BE2C (cell line): ENCODE measurements at regions not wholly inside any gene's neighbourhood (a gene's known extent, or its start where the extent isn't known, plus 50 kb on each side); places are given as distances from the start of the nearest gene placed in this dataset.

ENCODE experiments used
- DNase-seq: peaks from one replicate; pipeline ENCODE4 v3.0.0-alpha.2; 2020
- H3K27me3 ChIP-seq: fragments of 250-450 bp; sonication (Bioruptor Pico); 2 replicates; pipeline ENCODE4 v1.5.1; 2020; ENCODE audit warnings: mild to moderate bottlenecking
- H3K36me3 ChIP-seq: fragments of 250-450 bp; sonication (Bioruptor Pico); 2 replicates; pipeline ENCODE4 v1.5.1; 2020; ENCODE audit warnings: mild to moderate bottlenecking
- H3K4me1 ChIP-seq: fragments of 250-450 bp; sonication (Bioruptor Pico); 2 replicates; pipeline ENCODE4 v1.5.1; 2020
- H3K4me3 ChIP-seq: 2 replicates; pipeline ENCODE4 v1.5.1; 2011; ENCODE audit warnings: low read depth, low read length
- H3K9me3 ChIP-seq: fragments of 250-450 bp; sonication (Bioruptor Pico); 2 replicates; pipeline ENCODE4 v1.5.1; 2020
- CTCF ChIP-seq: IDR thresholded peaks from 2 replicates; pipeline ENCODE4 v1.5.1; 2012; ENCODE audit warnings: mild to moderate bottlenecking, low read depth, low read length

- Histone ChIP-seq H3K36me3 (no peaks in the 10 kb centered on the region), H3K27me3 (no peaks in the 10 kb centered on the region), H3K4me3 (no peak overlapping the region), H3K4me1 (no peaks in the 10 kb centered on the region), H3K9me3 (no peaks in the 10 kb centered on the region)
- no peak for DNase-seq
- no peak for TF ChIP-seq CTCF
Observed at GRCh38 chr2:48120112-48120511, 194.4 kb upstream of the FOXN2 start.

GRCh38 chr2:48120759-48121242 lies 193.7 kb upstream of the FOXN2 start:
- Histone ChIP-seq H3K4me3 (no peak overlapping the region), H3K27me3 (no peaks in the 10 kb centered on the region), H3K9me3 (no peaks in the 10 kb centered on the region), H3K4me1 (no peaks in the 10 kb centered on the region), H3K36me3 (no peaks in the 10 kb centered on the region)
- no peak for DNase-seq
- TF ChIP-seq CTCF = no peak

GRCh38 chr2:48122166-48122565 lies 192.3 kb upstream of the FOXN2 start:
- no peaks in the 10 kb centered on the region for H3K9me3 ChIP-seq
- H3K4me1 ChIP-seq = no peaks in the 10 kb centered on the region
- no peak overlapping the region for H3K4me3 ChIP-seq
- no peaks in the 10 kb centered on the region for H3K36me3 ChIP-seq
- no peaks in the 10 kb centered on the region for H3K27me3 ChIP-seq
- no peak for TF ChIP-seq CTCF
- no peak for DNase-seq

- DNase-seq = no peak
- H3K4me3 ChIP-seq = no peak overlapping the region
- no peaks in the 10 kb centered on the region for H3K27me3 ChIP-seq
- no peaks in the 10 kb centered on the region for H3K4me1 ChIP-seq
- no peaks in the 10 kb centered on the region for H3K9me3 ChIP-seq
- no peak for TF ChIP-seq CTCF
- no peaks in the 10 kb centered on the region for H3K36me3 ChIP-seq
Observed at GRCh38 chr2:48124592-48124991, 189.9 kb upstream of the FOXN2 start.

- no peaks in the 10 kb centered on the region for H3K9me3 ChIP-seq
- no peak for TF ChIP-seq CTCF
- H3K4me3 ChIP-seq = no peak overlapping the region
Observed at GRCh38 chr2:48126162-48126561, 188.3 kb upstream of the FOXN2 start.

GRCh38 chr2:48127612-48128191 lies 186.8 kb upstream of the FOXN2 start:
- no peak for TF ChIP-seq CTCF
- no peak for DNase-seq
- Histone ChIP-seq H3K4me1 (no peaks in the 10 kb centered on the region), H3K4me3 (no peak overlapping the region), H3K9me3 (no peaks in the 10 kb centered on the region), H3K36me3 (no peaks in the 10 kb centered on the region), H3K27me3 (no peaks in the 10 kb centered on the region)

More at GRCh38 chr2:48126162-48126561, 188.3 kb upstream of the FOXN2 start:
- Histone ChIP-seq H3K27me3 (no peaks in the 10 kb centered on the region), H3K36me3 (no peaks in the 10 kb centered on the region), H3K4me1 (no peaks in the 10 kb centered on the region)
- no peak for DNase-seq
